MM.1S (cell line): ENCODE measurements at regions not wholly inside any gene's neighbourhood (a gene's known extent, or its start where the extent isn't known, plus 50 kb on each side); places are given as distances from the start of the nearest gene placed in this dataset.

ENCODE experiments used
- CTCF ChIP-seq: fragments of 300-600 bp; sonication (generic); IDR thresholded peaks from 2 replicates; pipeline ENCODE4 v1.5.1; 2016; ENCODE audit warnings: antibody characterized with exemption, low read length, mixed read lengths
- EZH2 ChIP-seq: fragments of 300-600 bp; sonication (generic); optimal IDR thresholded peaks from 2 replicates; pipeline ENCODE3; 2017; ENCODE audit warnings: low read depth, mild to moderate bottlenecking, antibody characterized with exemption, low read length, mixed read lengths
- EZH2phosphoT487 ChIP-seq: fragments of 300-600 bp; sonication (generic); IDR thresholded peaks from 2 replicates; pipeline ENCODE4 v1.6.1; 2018; ENCODE audit warnings: antibody characterized with exemption, low read length

GRCh38 chr5:14004598-14005394, 60.3 kb upstream of the DNAH5 start:
- TF ChIP-seq CTCF (no peak), EZH2 (no peak), EZH2phosphoT487 (no peak)
